Breast epithelium (tissue), 4 donors: ENCODE measurements at regions not wholly inside any gene's neighbourhood (a gene's known extent, or its start where the extent isn't known, plus 50 kb on each side); places are given as distances from the start of the nearest gene placed in this dataset.

Experiments
- DNase-seq, 2 donors: peaks; one replicate each; pipeline ENCODE4 v3.0.0-alpha.2; 2019; ENCODE audit warnings: low spot score in 2 of 2
- H3K27ac ChIP-seq, 2 donors: fragments of 200-600 bp; sonication (generic) in 1 of 2; one replicate each; pipeline ENCODE4 v1.5.1; 2016 to 2019; ENCODE audit warnings: mild to moderate bottlenecking in 1 of 2
- H3K27me3 ChIP-seq, 2 donors: fragments of 200-600 bp; sonication (generic) in 1 of 2; one replicate each; pipeline versions ENCODE4 v1.5.1 to v1.6.0; 2017 to 2019; ENCODE audit warnings: control low read depth in 1 of 2, mild to moderate bottlenecking in 1 of 2
- H3K36me3 ChIP-seq: fragments of 200-600 bp; one replicate; pipeline ENCODE4 v1.5.1; 2019
- H3K4me1 ChIP-seq, 2 donors: fragments of 200-600 bp; sonication (generic); one replicate each; pipeline ENCODE4 v1.5.1; 2016 to 2019; ENCODE audit warnings: control low read depth in 1 of 2
- H3K4me3 ChIP-seq, 3 donors: fragments of 200-600 bp; sonication (generic); 1 replicate in 2 of 3; 2 replicates in 1 of 3; pipeline ENCODE4 v1.5.1; 2016 to 2019; ENCODE audit warnings: mild to moderate bottlenecking in 3 of 3, moderate library complexity in 2 of 3
- H3K9me3 ChIP-seq, 2 donors: fragments of 200-600 bp; sonication (generic) in 1 of 2; one replicate each; pipeline ENCODE4 v1.5.1; 2016 to 2019; ENCODE audit warnings: control low read depth in 1 of 2
- POLR2A ChIP-seq: fragments of 450-650 bp; IDR thresholded peaks from one replicate; pipeline ENCODE4 v1.6.1; 2016; ENCODE audit warnings: antibody characterized with exemption, mild to moderate bottlenecking, moderate library complexity
- POLR2AphosphoS5 ChIP-seq, 3 donors: sonication (generic); formaldehyde crosslinking; IDR thresholded peaks; one replicate each; pipeline ENCODE4 v1.6.1; 2017; ENCODE audit warnings: antibody characterized with exemption in 3 of 3
- intact Hi-C: fragments of 100-400 bp; cut with DNase I; formaldehyde crosslinking; loops from one replicate; pipeline ENCODE4 v1.15.1; 2023; ENCODE audit warnings: low total_unique reads
- TF ChIP-seq, protein P1 (sequence below), 3 donors: fragments of 450-650 bp; IDR thresholded peaks; one replicate each; pipeline ENCODE4 v1.5.1; 2016 to 2017; ENCODE audit warnings: antibody characterized with exemption in 3 of 3, mild to moderate bottlenecking in 3 of 3, moderate library complexity in 3 of 3

- TF ChIP-seq POLR2A = no peak
- TF ChIP-seq POLR2AphosphoS5 (IDR thresholded peaks at IDR 0.05) = no peak
- TF ChIP-seq, protein P1, sequence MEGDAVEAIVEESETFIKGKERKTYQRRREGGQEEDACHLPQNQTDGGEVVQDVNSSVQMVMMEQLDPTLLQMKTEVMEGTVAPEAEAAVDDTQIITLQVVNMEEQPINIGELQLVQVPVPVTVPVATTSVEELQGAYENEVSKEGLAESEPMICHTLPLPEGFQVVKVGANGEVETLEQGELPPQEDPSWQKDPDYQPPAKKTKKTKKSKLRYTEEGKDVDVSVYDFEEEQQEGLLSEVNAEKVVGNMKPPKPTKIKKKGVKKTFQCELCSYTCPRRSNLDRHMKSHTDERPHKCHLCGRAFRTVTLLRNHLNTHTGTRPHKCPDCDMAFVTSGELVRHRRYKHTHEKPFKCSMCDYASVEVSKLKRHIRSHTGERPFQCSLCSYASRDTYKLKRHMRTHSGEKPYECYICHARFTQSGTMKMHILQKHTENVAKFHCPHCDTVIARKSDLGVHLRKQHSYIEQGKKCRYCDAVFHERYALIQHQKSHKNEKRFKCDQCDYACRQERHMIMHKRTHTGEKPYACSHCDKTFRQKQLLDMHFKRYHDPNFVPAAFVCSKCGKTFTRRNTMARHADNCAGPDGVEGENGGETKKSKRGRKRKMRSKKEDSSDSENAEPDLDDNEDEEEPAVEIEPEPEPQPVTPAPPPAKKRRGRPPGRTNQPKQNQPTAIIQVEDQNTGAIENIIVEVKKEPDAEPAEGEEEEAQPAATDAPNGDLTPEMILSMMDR (IDR thresholded peaks at IDR 0.05) = no peak
- H3K4me1 ChIP-seq = no peaks in the 10 kb centered on the region
- H3K9me3 ChIP-seq = no peaks in the 10 kb centered on the region
- no peaks in the 10 kb centered on the region for H3K36me3 ChIP-seq
- no peaks in the 10 kb centered on the region for H3K27me3 ChIP-seq
- H3K4me3 ChIP-seq = no peak overlapping the region
- H3K27ac ChIP-seq = no peak overlapping the region
- no peak for DNase-seq
- intact Hi-C loops = no loop called here
Observed at GRCh38 chr16:63005356-63005755, 969.1 kb upstream of the CDH8 start.

DNA sequence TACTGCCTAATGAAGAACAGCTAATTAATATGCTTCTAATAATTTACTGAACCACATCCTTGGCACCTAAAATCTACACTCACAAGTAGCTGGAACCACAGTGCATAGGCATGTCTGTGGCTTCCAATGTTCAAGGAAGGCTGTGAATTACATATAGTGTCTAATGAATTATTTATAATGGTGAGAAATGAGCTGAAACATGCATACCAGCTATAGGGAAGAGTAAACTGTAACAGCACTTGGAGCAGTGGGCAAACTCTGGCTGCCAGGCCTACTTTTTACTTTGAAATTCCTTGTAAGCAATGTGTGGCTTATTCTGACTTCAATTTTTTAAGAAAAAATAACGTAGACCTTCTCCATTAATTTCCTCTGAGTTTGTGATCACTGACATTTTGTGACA is 953.2 kb upstream of the CDH8 start:
- Histone ChIP-seq H3K36me3 (no peaks in the 10 kb centered on the region), H3K4me1 (no peaks in the 10 kb centered on the region), H3K27me3 (no peaks in the 10 kb centered on the region), H3K4me3 (no peak overlapping the region), H3K27ac (no peak overlapping the region), H3K9me3 (no peaks in the 10 kb centered on the region)
- intact Hi-C loops = no loop called here
- DNase-seq = no peak
- TF ChIP-seq, protein P1 (IDR thresholded peaks at IDR 0.05) = no peak
- TF ChIP-seq POLR2AphosphoS5 (IDR thresholded peaks at IDR 0.05) (no peak), POLR2A (no peak)

- no peaks in the 10 kb centered on the region for H3K27me3 ChIP-seq
- no peak overlapping the region for H3K27ac ChIP-seq
- no peaks in the 10 kb centered on the region for H3K36me3 ChIP-seq
- intact Hi-C loops = no loop called here
- DNase-seq = no peak
- H3K4me3 ChIP-seq = no peak overlapping the region
- no peaks in the 10 kb centered on the region for H3K4me1 ChIP-seq
- TF ChIP-seq, protein P1 (IDR thresholded peaks at IDR 0.05) = no peak
- no peak for TF ChIP-seq POLR2AphosphoS5 (IDR thresholded peaks at IDR 0.05)
- no peak for TF ChIP-seq POLR2A
- H3K9me3 ChIP-seq = no peaks in the 10 kb centered on the region
Observed at GRCh38 chr16:62985722-62986121, 949.5 kb upstream of the CDH8 start.

GRCh38 chr16:62978451-62978850 is 942.2 kb upstream of the CDH8 start:
- Histone ChIP-seq H3K9me3 (no peaks in the 10 kb centered on the region), H3K4me3 (no peak overlapping the region), H3K4me1 (no peaks in the 10 kb centered on the region), H3K27me3 (no peaks in the 10 kb centered on the region), H3K36me3 (no peaks in the 10 kb centered on the region), H3K27ac (no peak overlapping the region)
- TF ChIP-seq, protein P1 (IDR thresholded peaks at IDR 0.05) = no peak
- TF ChIP-seq POLR2A (no peak), POLR2AphosphoS5 (IDR thresholded peaks at IDR 0.05) (no peak)
- intact Hi-C loops = no loop called here
- no peak for DNase-seq

DNA sequence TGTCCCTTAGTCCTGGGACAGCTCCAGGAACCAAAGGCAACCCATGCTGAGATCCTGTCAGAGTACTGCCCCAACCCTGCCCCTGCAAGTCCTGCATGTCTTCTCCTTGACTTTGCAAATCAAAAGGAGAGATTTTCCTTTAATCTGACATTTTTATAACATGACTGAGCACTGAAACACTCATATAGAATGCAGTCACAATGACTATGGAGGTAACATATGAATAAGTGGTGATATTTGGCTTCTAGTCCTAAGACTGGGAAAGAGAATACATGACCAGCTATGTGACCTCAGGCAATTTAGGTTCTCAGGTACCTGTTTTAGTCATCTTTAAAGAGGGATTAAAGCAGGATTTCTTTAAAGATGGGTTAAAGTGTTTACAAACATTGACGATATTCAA is 941.6 kb upstream of the CDH8 start:
- intact Hi-C loops = no loop called here
- TF ChIP-seq, protein P1 (IDR thresholded peaks at IDR 0.05) = no peak
- no peak for TF ChIP-seq POLR2AphosphoS5 (IDR thresholded peaks at IDR 0.05)
- TF ChIP-seq POLR2A = no peak
- Histone ChIP-seq H3K9me3 (no peaks in the 10 kb centered on the region), H3K4me1 (no peaks in the 10 kb centered on the region), H3K27me3 (no peaks in the 10 kb centered on the region), H3K36me3 (no peaks in the 10 kb centered on the region), H3K4me3 (no peak overlapping the region), H3K27ac (no peak overlapping the region)
- DNase-seq = no peak
